NCI-H345 (cell line): ENCODE measurements at regions not wholly inside any gene's neighbourhood (a gene's known extent, or its start where the extent isn't known, plus 50 kb on each side); places are given as distances from the start of the nearest gene placed in this dataset.
A peak's percentile ranks its signal among the peaks of the same experiment; 100 is the strongest.
"Not testable (repeated sequence)": the region's sequence is repeated elsewhere in the genome, so short reads cannot be mapped to it uniquely, and the experiment has no call there.

Experiments
- DNase-seq: peaks from one replicate; lab custom pipeline; 2025; lab: John Stamatoyannopoulos, UW

- no peak for DNase-seq
Measured at GRCh38 chr1:9466780-9467758, 72.2 kb upstream of the SLC25A33 start.

DNA sequence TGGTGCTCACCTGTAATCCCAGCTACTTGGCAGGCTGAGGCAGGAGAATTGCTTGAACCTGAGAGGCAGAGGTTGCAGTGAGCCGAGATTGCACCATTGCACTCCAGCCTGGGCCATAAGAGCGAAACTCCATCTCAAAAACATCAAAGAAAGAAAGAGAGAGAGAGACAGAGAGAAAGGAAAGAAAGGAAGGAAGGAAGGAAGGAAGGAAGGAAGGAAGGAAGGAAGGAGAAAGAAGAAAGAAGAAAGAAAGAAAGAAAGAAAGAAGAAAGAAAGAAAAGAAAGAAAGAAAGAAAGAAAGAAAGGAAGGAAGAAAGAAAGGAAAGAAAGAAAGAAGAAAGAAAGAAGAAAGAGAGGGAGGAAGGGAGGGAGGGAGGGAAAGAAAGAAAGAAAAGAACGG is 69.4 kb upstream of the SLC25A33 start:
- not testable (repeated sequence) for DNase-seq

GRCh38 chr1:9471679-9472078 is 67.6 kb upstream of the SLC25A33 start:
- DNase-seq = no peak

DNA sequence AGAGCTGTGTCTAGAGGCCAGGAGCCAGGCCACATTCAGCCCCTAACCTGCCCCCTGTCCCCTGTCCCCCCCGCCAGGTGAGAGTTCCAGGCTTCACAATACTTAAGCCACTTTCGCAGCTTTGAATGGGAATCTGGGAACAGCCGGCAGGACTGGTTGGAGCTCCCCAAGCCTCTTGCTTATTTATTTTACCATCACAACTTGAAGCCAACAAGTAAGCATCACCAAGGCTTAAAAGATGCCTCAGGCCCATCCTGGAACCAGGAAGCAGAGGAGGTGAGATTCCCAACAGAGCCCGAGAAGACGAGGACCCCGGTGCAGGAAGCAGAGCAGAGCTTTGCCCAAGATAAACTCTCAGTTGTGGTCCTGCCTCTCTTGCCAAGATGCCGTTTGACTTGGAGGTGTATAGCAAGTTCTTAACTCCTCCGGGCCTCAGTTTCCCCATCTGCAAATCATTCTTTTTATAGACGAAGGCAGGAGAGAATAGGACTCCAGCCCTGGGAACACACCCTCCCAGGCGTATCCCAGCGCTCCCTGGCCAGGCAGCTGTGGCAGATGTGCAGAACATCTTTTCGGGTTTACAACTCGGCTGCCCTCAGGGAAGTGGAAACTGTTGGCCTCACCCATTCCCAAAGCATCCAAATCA is 66.8 kb upstream of the SLC25A33 start:
- no peak for DNase-seq

- DNase-seq = peak; percentile 94
Measured at GRCh38 chr1:9473032-9473807, 66.0 kb upstream of the SLC25A33 start.

DNA sequence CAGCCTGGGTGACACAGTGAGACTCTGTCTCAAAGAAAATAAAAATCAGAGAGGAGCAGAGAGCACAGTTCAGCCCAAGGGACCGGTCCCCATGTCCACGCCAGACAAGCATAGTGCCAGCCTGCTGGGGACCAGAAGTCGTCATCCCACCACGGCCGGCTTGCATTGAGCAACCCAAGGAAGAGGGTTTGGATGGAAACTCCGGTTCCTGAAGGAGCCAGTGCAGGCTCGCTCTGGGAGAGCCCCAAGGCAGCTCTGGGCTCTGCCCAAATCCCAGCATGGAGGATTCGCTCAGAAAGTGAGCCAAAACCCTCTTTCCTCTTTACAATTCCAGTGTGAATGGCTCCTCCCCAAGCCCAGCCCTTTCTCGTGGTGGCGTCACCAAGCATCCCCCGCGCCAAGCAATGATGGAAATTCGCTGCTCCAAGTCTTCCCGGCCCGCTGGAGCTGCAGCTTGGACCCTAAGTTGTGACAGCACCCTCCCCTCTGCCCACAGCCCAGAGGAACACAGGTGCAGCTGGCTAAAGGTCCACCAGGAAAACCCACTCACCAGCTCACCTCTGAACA is 64.1 kb upstream of the SLC25A33 start:
- no peak for DNase-seq

- DNase-seq = peak; percentile 27
Measured at GRCh38 chr1:9476790-9477463, 62.3 kb upstream of the SLC25A33 start.

- DNase-seq = no peak
Measured at GRCh38 chr1:9477535-9477934, 61.7 kb upstream of the SLC25A33 start.

DNA sequence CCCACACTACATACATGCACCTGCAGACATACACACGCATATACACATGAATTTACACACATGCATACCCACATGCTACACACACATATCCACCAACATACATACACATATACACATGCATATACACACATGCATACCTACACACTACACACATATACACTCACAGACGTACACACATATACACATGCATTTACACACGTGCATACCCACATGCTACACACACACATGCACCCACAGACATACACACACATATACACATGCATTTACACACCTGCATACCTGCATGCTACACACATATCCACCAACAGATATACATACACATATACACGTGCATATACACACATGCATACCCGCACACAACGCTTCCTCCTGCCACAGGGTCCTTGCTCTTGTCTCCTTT is 61.2 kb upstream of the SLC25A33 start:
- no peak for DNase-seq

DNA sequence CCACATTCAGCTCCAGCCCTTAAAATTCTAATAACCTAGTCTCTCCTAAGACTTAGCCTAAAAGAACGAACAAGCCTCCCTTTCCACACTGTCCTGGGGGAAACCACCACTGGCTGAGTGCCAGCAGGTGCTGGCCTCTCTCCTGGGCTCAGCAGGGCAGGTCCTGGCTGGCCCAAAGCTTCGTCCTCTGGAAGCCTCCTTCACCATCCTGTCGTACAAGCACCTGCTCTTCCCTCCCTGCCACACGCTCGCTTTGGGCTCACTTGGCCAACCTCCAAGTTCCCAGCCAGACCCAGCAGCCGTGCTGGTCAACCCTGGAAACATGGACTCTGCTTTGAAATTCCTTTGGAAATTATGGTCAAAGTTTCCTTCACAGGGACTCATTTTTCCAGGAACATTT is 58.2 kb upstream of the SLC25A33 start:
- peak; percentile 58 for DNase-seq

GRCh38 chr1:9482403-9482802 is 56.9 kb upstream of the SLC25A33 start:
- no peak for DNase-seq

DNA sequence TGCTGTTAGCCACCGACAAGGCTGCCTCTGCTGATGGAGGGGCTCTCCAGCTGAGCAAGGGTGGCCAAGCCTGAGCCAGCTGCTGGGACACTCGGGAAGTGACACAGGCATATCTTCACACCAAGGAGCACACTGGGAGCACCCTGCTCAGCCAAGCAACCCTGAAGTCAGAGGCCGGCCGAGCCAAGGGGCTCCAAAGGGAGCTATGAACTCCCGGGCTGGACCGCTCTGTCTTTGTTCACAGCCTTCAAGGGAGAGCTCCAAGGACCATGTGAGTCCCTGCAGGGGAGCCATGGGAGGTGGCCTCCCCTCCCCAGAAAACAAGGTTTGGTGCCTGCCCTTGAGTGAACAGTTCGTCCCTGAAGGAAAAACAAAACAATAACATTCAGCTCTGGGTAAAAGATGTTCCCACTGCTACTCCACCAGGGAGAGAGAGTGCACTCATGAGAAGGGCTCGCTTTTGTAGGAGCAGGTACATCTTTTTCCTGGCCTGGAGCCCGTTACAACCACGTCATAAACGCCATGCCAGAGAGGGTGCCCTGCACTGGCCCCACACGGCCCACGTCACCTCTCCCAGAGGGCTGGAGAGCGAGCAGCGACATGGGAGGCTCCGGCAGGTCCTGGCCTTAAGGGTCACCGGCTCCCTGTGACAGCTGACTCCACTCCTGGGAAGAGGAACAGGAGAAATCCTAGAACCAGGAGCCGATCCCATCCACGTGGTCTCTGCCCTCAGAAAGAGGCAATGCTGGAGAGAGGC is 56.3 kb upstream of the SLC25A33 start:
- no peak for DNase-seq

DNA sequence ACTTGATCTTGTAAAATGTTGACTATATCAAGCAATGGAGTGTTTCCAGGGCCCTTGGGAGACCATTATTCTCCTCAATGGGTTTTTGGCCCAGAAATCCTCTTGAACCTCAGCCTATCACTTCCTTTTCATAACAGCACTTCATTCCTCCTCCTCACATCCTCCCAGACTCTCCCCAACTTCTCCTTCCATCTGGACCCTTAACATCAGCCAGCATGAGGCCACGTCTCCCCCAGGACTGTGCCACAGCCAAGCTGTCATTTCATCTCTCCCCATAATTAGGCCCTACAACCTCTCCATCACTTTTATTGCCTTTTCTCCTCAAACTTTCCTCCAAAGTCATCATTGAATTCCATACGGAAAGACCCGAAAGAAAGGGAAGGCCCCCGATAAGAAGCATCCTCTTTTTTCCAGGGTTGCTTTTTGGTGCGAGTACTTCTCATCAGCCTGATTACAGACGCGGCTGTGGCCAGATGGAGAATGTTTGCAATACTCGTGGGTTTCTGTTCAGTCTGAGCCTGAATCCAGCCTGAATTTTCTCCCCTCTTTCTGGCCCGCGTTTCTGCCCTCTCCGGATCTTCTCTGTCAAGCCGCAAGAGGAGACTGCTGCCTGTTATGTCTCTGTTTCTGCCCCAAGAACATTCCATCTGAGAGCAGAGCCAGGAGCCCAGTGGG is 52.7 kb upstream of the SLC25A33 start:
- DNase-seq = no peak
